A673 (cell line): ENCODE measurements at regions not wholly inside any gene's neighbourhood (a gene's known extent, or its start where the extent isn't known, plus 50 kb on each side); places are given as distances from the start of the nearest gene placed in this dataset.

Source experiments
- EZH2 ChIP-seq: fragments of 200-600 bp; sonication (generic); IDR thresholded peaks from 2 replicates; pipeline ENCODE4 v1.6.1; 2017; ENCODE audit warnings: borderline replicate concordance, low read depth, mild to moderate bottlenecking, mixed read lengths, antibody characterized with exemption, low read length; ENCODE audit not compliant: poor library complexity, severe bottlenecking
- TF ChIP-seq, protein P1 (sequence below): fragments of 300-800, 200-600 bp; sonication (generic); conservative IDR thresholded peaks from 2 replicates; pipeline ENCODE4 v1.5.1; 2017; ENCODE audit warnings: low read depth, mild to moderate bottlenecking, antibody characterized with exemption, low read length, moderate library complexity, mixed read lengths

GRCh38 chr10:53622201-53622600, 849.6 kb upstream of the MBL2 start:
- TF ChIP-seq, protein P1, sequence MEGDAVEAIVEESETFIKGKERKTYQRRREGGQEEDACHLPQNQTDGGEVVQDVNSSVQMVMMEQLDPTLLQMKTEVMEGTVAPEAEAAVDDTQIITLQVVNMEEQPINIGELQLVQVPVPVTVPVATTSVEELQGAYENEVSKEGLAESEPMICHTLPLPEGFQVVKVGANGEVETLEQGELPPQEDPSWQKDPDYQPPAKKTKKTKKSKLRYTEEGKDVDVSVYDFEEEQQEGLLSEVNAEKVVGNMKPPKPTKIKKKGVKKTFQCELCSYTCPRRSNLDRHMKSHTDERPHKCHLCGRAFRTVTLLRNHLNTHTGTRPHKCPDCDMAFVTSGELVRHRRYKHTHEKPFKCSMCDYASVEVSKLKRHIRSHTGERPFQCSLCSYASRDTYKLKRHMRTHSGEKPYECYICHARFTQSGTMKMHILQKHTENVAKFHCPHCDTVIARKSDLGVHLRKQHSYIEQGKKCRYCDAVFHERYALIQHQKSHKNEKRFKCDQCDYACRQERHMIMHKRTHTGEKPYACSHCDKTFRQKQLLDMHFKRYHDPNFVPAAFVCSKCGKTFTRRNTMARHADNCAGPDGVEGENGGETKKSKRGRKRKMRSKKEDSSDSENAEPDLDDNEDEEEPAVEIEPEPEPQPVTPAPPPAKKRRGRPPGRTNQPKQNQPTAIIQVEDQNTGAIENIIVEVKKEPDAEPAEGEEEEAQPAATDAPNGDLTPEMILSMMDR: no peak
- TF ChIP-seq EZH2: no peak
